ENCODE measurements at regions not wholly inside any gene's neighbourhood (a gene's known extent, or its start where the extent isn't known, plus 50 kb on each side); places are given as distances from the start of the nearest gene placed in this dataset.

DNA sequence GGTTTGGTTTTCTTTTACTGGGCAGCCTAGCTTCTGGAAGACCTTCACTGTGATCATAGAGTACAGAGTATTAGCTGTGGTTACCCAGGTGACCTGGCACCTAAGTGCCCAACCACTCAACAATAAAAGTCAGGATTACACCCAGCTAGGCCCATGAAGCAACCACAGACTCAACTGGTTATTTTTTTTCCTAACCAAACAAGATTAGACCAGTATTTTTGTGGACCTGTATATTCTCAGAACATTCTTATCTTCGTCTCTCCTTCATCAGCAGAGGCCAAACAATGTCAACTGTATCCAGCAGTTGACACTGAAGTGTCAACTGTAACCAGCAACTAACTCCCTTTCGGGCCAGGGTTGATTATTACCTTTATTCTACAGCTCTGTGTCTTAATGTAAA, 289.2 kb upstream of the SLC39A10 start:
- no peak overlapping the region for H3K27ac Mint-ChIP-seq
- POLR2A ChIA-PET, result no interaction called here
- no peaks in the 10 kb centered on the region for H3K4me1 Mint-ChIP-seq
- no peak for DNase-seq (ENCODE audit: low spot score)
- H3K9me3 Mint-ChIP-seq, result peaks cover 19% of the 10 kb centered on the region
- no peaks in the 10 kb centered on the region for H3K27me3 Mint-ChIP-seq (ENCODE audit: low read depth)
- no peaks in the 10 kb centered on the region for H3K36me3 Mint-ChIP-seq
- TF ChIP-seq FOXJ3 (CRISPR knock-in tag; IDR thresholded peaks at IDR 0.05; ENCODE audit: borderline replicate concordance) (no peak), SMAD4 (CRISPR knock-in tag; IDR thresholded peaks at IDR 0.05) (no peak), FOXP1 (CRISPR knock-in tag; IDR thresholded peaks at IDR 0.05; ENCODE audit: borderline replicate concordance) (no peak), NR1H2 (CRISPR knock-in tag; IDR thresholded peaks at IDR 0.05) (no peak), RELA (CRISPR knock-in tag; IDR thresholded peaks at IDR 0.05; ENCODE audit: borderline replicate concordance) (no peak), NFYB (CRISPR knock-in tag; conservative IDR thresholded peaks at IDR 0.05; ENCODE audit: low read depth) (no peak), FOXK1 (CRISPR knock-in tag; IDR thresholded peaks at IDR 0.05) (no peak), MXD4 (CRISPR knock-in tag; IDR thresholded peaks at IDR 0.05; ENCODE audit: borderline replicate concordance) (no peak)
- TF ChIP-seq, protein P1, sequence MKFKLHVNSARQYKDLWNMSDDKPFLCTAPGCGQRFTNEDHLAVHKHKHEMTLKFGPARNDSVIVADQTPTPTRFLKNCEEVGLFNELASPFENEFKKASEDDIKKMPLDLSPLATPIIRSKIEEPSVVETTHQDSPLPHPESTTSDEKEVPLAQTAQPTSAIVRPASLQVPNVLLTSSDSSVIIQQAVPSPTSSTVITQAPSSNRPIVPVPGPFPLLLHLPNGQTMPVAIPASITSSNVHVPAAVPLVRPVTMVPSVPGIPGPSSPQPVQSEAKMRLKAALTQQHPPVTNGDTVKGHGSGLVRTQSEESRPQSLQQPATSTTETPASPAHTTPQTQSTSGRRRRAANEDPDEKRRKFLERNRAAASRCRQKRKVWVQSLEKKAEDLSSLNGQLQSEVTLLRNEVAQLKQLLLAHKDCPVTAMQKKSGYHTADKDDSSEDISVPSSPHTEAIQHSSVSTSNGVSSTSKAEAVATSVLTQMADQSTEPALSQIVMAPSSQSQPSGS (CRISPR knock-in tag; IDR thresholded peaks at IDR 0.05; ENCODE audit: borderline replicate concordance, low read depth), result no peak
- TF ChIP-seq, protein P2, sequence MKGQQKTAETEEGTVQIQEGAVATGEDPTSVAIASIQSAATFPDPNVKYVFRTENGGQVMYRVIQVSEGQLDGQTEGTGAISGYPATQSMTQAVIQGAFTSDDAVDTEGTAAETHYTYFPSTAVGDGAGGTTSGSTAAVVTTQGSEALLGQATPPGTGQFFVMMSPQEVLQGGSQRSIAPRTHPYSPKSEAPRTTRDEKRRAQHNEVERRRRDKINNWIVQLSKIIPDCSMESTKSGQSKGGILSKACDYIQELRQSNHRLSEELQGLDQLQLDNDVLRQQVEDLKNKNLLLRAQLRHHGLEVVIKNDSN (CRISPR knock-in tag; IDR thresholded peaks at IDR 0.05), result no peak
- TF ChIP-seq, protein P3, sequence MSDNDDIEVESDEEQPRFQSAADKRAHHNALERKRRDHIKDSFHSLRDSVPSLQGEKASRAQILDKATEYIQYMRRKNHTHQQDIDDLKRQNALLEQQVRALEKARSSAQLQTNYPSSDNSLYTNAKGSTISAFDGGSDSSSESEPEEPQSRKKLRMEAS (CRISPR knock-in tag; IDR thresholded peaks at IDR 0.05), result no peak
- CTCF ChIA-PET, result no interaction called here
- ATAC-seq, result no peak
- H3K4me3 Mint-ChIP-seq, result no peak overlapping the region

DNA sequence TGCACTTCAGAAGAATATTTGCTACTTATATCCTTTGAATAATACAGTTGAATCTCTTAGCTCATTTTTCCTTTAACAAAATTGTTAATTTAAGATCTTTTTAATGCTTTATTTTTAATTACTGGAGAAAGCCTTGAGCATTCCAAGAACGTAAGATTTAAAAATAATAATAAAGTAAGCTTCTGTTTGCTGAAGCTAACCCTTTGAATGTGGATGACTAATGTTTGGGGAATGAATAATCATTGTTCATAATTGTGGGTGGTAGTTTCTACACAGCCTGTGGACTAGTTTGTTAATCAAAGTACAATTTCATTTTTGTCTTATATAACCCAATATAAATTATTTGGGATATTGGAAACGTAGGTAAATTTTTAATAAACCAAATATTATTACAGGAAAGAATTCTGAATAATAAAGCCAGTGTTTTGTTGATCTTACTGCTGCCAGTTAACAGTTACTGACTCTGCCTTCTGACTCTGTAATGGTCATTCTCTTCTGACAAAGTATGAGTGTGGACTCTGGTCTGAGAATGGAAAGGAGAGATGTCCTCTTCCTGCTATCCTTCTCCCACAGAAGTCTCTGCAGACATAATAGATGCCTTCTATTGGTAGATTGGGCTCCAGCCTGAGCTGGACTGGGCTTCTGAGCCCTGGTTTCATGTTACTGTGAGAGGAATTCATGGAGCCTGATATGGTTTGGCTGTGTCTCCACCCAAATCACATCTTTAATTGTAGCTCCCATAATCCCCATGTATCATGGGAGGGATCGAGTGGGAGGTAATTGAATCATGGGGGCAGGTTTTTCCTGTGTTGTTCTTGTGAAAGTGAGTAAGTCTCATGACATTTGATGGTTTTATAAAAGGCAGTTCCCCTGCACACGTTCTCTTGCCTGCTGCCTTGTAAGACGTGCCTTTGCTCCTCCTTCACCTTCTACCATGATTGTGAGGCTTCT, 292.7 kb upstream of the SLC39A10 start:
- CTCF ChIA-PET, result no interaction called here
- H3K4me1 Mint-ChIP-seq, result no peaks in the 10 kb centered on the region
- POLR2A ChIA-PET, result no interaction called here
- no peaks in the 10 kb centered on the region for H3K27me3 Mint-ChIP-seq (ENCODE audit: low read depth)
- ATAC-seq, result no peak
- TF ChIP-seq ETV6 (CRISPR knock-in tag; IDR thresholded peaks at IDR 0.05) (no peak), TEAD1 (CRISPR knock-in tag; IDR thresholded peaks at IDR 0.05) (no peak), NFYB (CRISPR knock-in tag; conservative IDR thresholded peaks at IDR 0.05; ENCODE audit: low read depth) (no peak), ATF1 (CRISPR knock-in tag; IDR thresholded peaks at IDR 0.05) (no peak), NR1H2 (CRISPR knock-in tag; IDR thresholded peaks at IDR 0.05) (no peak), NR3C1 (CRISPR knock-in tag; conservative IDR thresholded peaks at IDR 0.05; ENCODE audit: low read depth) (no peak)
- TF ChIP-seq, protein P4, sequence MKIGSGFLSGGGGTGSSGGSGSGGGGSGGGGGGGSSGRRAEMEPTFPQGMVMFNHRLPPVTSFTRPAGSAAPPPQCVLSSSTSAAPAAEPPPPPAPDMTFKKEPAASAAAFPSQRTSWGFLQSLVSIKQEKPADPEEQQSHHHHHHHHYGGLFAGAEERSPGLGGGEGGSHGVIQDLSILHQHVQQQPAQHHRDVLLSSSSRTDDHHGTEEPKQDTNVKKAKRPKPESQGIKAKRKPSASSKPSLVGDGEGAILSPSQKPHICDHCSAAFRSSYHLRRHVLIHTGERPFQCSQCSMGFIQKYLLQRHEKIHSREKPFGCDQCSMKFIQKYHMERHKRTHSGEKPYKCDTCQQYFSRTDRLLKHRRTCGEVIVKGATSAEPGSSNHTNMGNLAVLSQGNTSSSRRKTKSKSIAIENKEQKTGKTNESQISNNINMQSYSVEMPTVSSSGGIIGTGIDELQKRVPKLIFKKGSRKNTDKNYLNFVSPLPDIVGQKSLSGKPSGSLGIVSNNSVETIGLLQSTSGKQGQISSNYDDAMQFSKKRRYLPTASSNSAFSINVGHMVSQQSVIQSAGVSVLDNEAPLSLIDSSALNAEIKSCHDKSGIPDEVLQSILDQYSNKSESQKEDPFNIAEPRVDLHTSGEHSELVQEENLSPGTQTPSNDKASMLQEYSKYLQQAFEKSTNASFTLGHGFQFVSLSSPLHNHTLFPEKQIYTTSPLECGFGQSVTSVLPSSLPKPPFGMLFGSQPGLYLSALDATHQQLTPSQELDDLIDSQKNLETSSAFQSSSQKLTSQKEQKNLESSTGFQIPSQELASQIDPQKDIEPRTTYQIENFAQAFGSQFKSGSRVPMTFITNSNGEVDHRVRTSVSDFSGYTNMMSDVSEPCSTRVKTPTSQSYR (CRISPR knock-in tag; IDR thresholded peaks at IDR 0.05), result no peak
- TF ChIP-seq, protein P3 (CRISPR knock-in tag; IDR thresholded peaks at IDR 0.05), result no peak
- no peaks in the 10 kb centered on the region for H3K36me3 Mint-ChIP-seq
- no peak overlapping the region for H3K4me3 Mint-ChIP-seq
- no peak overlapping the region; the same call in 1 of the 2 replicates for H3K27ac Mint-ChIP-seq
- no peak for DNase-seq (ENCODE audit: low spot score)
- peaks cover 19% of the 10 kb centered on the region for H3K9me3 Mint-ChIP-seq

Measured in WTC11 (cell line).